WERI-Rb-1 (cell line): ENCODE measurements at regions not wholly inside any gene's neighbourhood (a gene's known extent, or its start where the extent isn't known, plus 50 kb on each side); places are given as distances from the start of the nearest gene placed in this dataset.

Experiments
- DNase-seq: peaks from one replicate; pipeline ENCODE4 v3.0.0-alpha.2; 2020
- H3K27ac ChIP-seq: fragments of 250-450 bp; sonication (Bioruptor Pico); 2 replicates; pipeline ENCODE4 v1.5.1; 2020; ENCODE audit warnings: mild to moderate bottlenecking, moderate library complexity
- H3K27me3 ChIP-seq: fragments of 250-450 bp; sonication (Bioruptor Pico); 2 replicates; pipeline ENCODE4 v1.5.1; 2021; ENCODE audit warnings: mild to moderate bottlenecking, low read depth, moderate library complexity; ENCODE audit not compliant: insufficient read depth, severe bottlenecking
- H3K36me3 ChIP-seq: fragments of 250-450 bp; sonication (Bioruptor Pico); 2 replicates; pipeline ENCODE4 v1.5.1; 2020; ENCODE audit warnings: mild to moderate bottlenecking, moderate library complexity
- H3K4me3 ChIP-seq: 2 replicates; pipeline ENCODE4 v1.5.1; 2011; ENCODE audit warnings: low read depth, mild to moderate bottlenecking, control low read depth, low read length
- H3K9me3 ChIP-seq: fragments of 250-450 bp; sonication (Bioruptor Pico); 2 replicates; pipeline ENCODE4 v1.5.1; 2021; ENCODE audit warnings: mild to moderate bottlenecking, moderate library complexity; ENCODE audit not compliant: severe bottlenecking
- CTCF ChIP-seq: IDR thresholded peaks from 2 replicates; pipeline ENCODE4 v1.5.1; 2011; ENCODE audit warnings: low read depth, mild to moderate bottlenecking, control low read depth, inconsistent platforms, low read length

DNA sequence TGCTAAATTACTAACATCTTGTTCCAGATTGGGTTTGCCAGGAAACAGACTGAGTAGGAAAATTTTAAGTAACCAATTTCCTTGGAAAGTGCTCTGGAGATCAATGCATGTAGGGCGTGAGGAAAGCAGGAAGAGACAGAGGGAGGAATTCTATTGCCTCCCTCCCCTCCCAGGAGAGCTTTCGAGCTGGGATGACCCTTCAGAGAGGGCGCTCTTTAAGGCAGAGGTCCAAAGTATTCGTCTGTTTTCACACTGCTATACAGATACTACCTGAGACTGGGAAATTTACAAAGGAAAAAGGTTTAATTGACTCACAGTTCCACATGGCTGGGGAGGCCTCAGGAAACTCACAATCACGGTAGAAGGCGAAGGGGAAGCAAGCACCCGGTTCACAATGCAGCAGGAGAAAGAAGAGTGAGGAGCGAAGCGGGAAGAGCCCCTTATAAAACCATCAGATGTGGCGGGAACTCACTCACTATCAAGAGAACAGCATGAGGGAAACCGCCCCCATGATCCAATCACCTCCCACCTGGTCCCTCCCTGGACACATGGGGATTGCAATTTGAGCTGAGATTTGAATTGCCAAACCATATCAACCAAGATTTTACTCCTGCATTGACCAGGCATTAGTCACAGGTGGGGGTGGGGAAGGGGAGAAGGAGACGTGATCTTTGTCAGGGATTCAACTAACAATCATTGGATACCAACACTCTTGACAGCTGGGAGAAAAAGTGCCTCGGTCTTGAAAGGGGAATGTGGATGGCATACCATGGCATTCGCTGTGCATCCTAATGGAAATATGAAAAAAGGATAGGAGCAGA lies 63.8 kb downstream of the SLITRK2 start:
- no peak for TF ChIP-seq CTCF
- Histone ChIP-seq H3K27ac (no peak overlapping the region), H3K9me3 (no peaks in the 10 kb centered on the region), H3K36me3 (no peaks in the 10 kb centered on the region), H3K4me3 (no peak overlapping the region), H3K27me3 (peaks cover 38% of the 10 kb centered on the region)
- DNase-seq, result no peak

DNA sequence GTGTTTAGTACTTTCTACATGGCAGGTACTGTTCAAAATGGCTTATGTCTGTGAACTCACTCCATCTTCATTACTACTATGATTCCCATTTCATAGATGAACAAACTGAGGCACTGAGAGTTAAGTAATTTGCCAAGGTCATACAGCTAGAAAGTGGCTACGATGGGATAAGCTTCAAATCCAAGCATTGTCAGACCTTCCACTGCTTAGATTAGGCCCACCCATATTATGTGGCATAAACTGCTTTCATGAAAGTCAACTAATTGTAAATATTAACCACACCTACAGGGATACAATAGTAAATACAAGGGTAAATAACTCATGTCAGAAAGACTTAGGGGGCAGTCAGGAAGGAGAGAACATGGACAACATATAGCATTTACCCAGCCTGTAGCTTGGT lies 68.8 kb downstream of the SLITRK2 start:
- H3K4me3 ChIP-seq, result no peak overlapping the region
- no peak for DNase-seq
- TF ChIP-seq CTCF, result no peak
- peaks cover 23% of the 10 kb centered on the region for H3K27me3 ChIP-seq
- H3K9me3 ChIP-seq, result no peaks in the 10 kb centered on the region
- no peaks in the 10 kb centered on the region for H3K36me3 ChIP-seq
- H3K27ac ChIP-seq, result no peak overlapping the region

DNA sequence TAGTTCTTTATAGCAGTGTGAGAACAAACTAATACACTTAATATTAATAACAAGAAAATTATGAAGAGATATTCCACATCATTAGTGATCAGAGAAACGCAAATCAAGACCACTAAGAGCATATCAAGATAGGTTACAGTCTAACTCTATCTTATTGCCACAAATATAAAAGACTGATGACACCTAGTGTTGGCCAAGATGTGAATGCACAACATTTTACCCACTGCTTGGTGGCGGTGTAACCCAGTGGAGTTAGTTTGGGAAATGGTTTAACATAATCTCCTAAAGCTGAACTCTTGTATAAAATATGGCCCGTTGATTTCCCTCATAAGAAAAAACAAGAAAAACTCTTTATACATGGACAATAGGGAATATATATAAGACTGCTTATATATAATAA lies 92.4 kb downstream of the SLITRK2 start:
- Histone ChIP-seq H3K27me3 (peaks cover 16% of the 10 kb centered on the region), H3K27ac (no peak overlapping the region), H3K9me3 (no peaks in the 10 kb centered on the region), H3K4me3 (no peak overlapping the region), H3K36me3 (no peaks in the 10 kb centered on the region)
- DNase-seq, result no peak
- TF ChIP-seq CTCF, result no peak

GRCh38 chrX:145919400-145919799 lies 101.8 kb downstream of the SLITRK2 start:
- H3K27me3 ChIP-seq, result no peaks in the 10 kb centered on the region
- H3K36me3 ChIP-seq, result no peaks in the 10 kb centered on the region
- TF ChIP-seq CTCF, result no peak
- no peak overlapping the region for H3K4me3 ChIP-seq
- no peaks in the 10 kb centered on the region for H3K9me3 ChIP-seq
- no peak for DNase-seq
- no peak overlapping the region for H3K27ac ChIP-seq

DNA sequence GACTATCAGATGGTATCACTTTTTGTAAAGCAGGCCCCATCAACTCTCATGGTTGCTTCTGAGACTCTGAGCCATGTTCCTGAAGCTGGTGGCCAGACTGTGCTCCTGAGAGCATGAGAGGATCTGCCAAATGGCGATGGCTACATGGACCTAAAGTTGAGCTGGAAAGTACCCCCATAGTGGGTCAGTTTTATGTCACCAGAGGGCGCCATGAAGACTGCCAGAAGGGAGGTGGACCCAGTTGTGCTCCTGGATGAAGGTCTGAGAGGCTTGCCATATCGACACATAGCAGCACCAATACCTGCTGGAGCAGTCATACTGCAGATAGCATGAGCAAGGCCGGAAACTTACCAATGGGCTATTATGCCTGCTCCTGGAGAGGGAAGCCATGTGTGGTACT lies 105.7 kb downstream of the SLITRK2 start:
- no peak overlapping the region for H3K4me3 ChIP-seq
- TF ChIP-seq CTCF, result no peak
- no peak overlapping the region for H3K27ac ChIP-seq
- peaks cover 5% of the 10 kb centered on the region for H3K27me3 ChIP-seq
- no peaks in the 10 kb centered on the region for H3K9me3 ChIP-seq
- H3K36me3 ChIP-seq, result no peaks in the 10 kb centered on the region
- DNase-seq, result peak; percentile 14

GRCh38 chrX:145936769-145937168 lies 119.1 kb downstream of the SLITRK2 start:
- no peak for DNase-seq
- no peak for TF ChIP-seq CTCF
- H3K27ac ChIP-seq, result no peak overlapping the region
- no peaks in the 10 kb centered on the region for H3K9me3 ChIP-seq
- peaks cover 24% of the 10 kb centered on the region for H3K27me3 ChIP-seq
- H3K4me3 ChIP-seq, result no peak overlapping the region
- H3K36me3 ChIP-seq, result no peaks in the 10 kb centered on the region
